HepG2 (cell line): ENCODE measurements at regions not wholly inside any gene's neighbourhood (a gene's known extent, or its start where the extent isn't known, plus 50 kb on each side); places are given as distances from the start of the nearest gene placed in this dataset.

Experiments
- ATAC-seq: fragments of 200-7000 bp; cut with Tn5 transposase; 3 replicates; pipeline ENCODE4 v1.9.1; 2020; ENCODE audit warnings: mild to moderate bottlenecking, moderate library complexity
- BruUV-seq: library from RNA; stranded (reverse); fragments of 400-500 nt; replicated peaks from 2 replicates; lab custom pipeline; 2021; lab: Mats Ljungman, UMichigan
- CTCF ChIA-PET: fragments of 300-600 bp; formaldehyde crosslinking; extraction: SDS; loops from one replicate; lab custom pipeline; 2021; ENCODE audit warnings: low total read pairs, inconsistent platforms, low intra/inter-chr PET ratio; lab: Yijun Ruan, JAX
- POLR2A ChIA-PET: fragments of 350-600 bp; sonication (Branson Sonifier 250); formaldehyde crosslinking; loops from one replicate; lab custom pipeline; 2020; ENCODE audit warnings: antibody characterized with exemption, inconsistent platforms; lab: Yijun Ruan, JAX
- DNase-seq: peaks from one replicate; pipeline ENCODE4 v3.0.0-alpha.2; 2015; ENCODE audit warnings: low spot score
- FAIRE-seq: peaks from 3 replicates; lab custom pipeline; 2011; peaks lifted over from hg19 to GRCh38; lab: Jason Lieb, UNC
- H2AFZ ChIP-seq: one replicate; pipeline ENCODE4 v1.6.1; 2011; ENCODE audit warnings: low read length, inconsistent platforms
- H3K27ac ChIP-seq: fragments of 300-600 bp; 3 replicates; pipeline ENCODE4 v1.8.0; 2011; ENCODE audit warnings: mixed run types, mild to moderate bottlenecking, mixed read lengths, low read length, inconsistent platforms; ENCODE audit not compliant: insufficient read depth; ENCODE audit errors: extremely low read length
- H3K27me3 ChIP-seq, 2 experiments: fragments of 200-600 bp in 1 of 2; 2 replicates in 1 of 2; 3 replicates in 1 of 2; pipeline versions ENCODE4 v1.6.0 to v1.8.0; 2011; ENCODE audit warnings: low read length in 2 of 2, mild to moderate bottlenecking in 2 of 2, moderate library complexity in 2 of 2, inconsistent platforms in 1 of 2; ENCODE audit not compliant: insufficient read depth in 2 of 2, control insufficient read depth in 1 of 2
- H3K36me3 ChIP-seq, 2 experiments: fragments of 200-600 bp in 1 of 2; replicated peaks in 1 of 2; 2 replicates in 1 of 2; 3 replicates in 1 of 2; pipeline versions ENCODE4 v1.5.1 to v1.8.0; 2011; ENCODE audit warnings: low read length in 2 of 2, inconsistent platforms in 1 of 2; ENCODE audit not compliant: insufficient read depth in 2 of 2, control insufficient read depth in 1 of 2
- H3K4me1 ChIP-seq: 2 replicates; pipeline ENCODE4 v1.5.1; 2012; ENCODE audit warnings: low read length, inconsistent platforms; ENCODE audit not compliant: insufficient read depth
- H3K4me2 ChIP-seq: 2 replicates; pipeline ENCODE4 v1.6.0; 2011; ENCODE audit warnings: low read depth, low read length, inconsistent platforms
- H3K4me3 ChIP-seq, 3 experiments: fragments of 200-600 bp in 1 of 3; sonication (generic), shearing (Covaris generic) in 1 of 3; replicated peaks in 1 of 3; 2 replicates each; pipeline ENCODE4 v1.5.1; 2011 to 2016; ENCODE audit warnings: low read length in 3 of 3, inconsistent platforms in 2 of 3, low read depth in 2 of 3, mild to moderate bottlenecking in 2 of 3, control low read depth in 1 of 3, mixed read lengths in 1 of 3; ENCODE audit not compliant: insufficient read depth in 1 of 3
- H3K79me2 ChIP-seq: one replicate; pipeline ENCODE4 v1.6.1; 2011; ENCODE audit warnings: low read length, inconsistent platforms; ENCODE audit not compliant: insufficient read depth
- H3K9ac ChIP-seq: 2 replicates; pipeline ENCODE4 v1.6.0; 2011; ENCODE audit warnings: mild to moderate bottlenecking, low read depth, low read length, inconsistent platforms; ENCODE audit not compliant: insufficient read depth
- H3K9me3 ChIP-seq: 2 replicates; pipeline ENCODE4 v1.5.1; 2012; ENCODE audit warnings: mild to moderate bottlenecking, low read length
- H4K20me1 ChIP-seq: 2 replicates; pipeline ENCODE4 v1.6.0; 2011; ENCODE audit warnings: inconsistent platforms, mild to moderate bottlenecking, low read length, moderate library complexity; ENCODE audit not compliant: insufficient read depth
- HNRNPL ChIP-seq: fragments of 200-400 bp; formaldehyde crosslinking; IDR thresholded peaks from 2 replicates; pipeline ENCODE4 v1.6.1; 2017; ENCODE audit warnings: mild to moderate bottlenecking, low read depth, low read length
- NCOR1 ChIP-seq: fragments of 200-600 bp; sonication (generic); IDR thresholded peaks from 2 replicates; pipeline ENCODE4 v1.7.0; 2017; ENCODE audit warnings: antibody characterized with exemption, low read length, borderline replicate concordance
- SMARCC2 ChIP-seq: fragments of 450-650 bp; IDR thresholded peaks from 2 replicates; pipeline ENCODE4 v1.6.1; 2017; ENCODE audit warnings: antibody characterized with exemption, mild to moderate bottlenecking
- U2AF2 ChIP-seq: fragments of 200-400 bp; formaldehyde crosslinking; IDR thresholded peaks from 2 replicates; pipeline ENCODE4 v1.6.1; 2017; ENCODE audit warnings: low read depth, mild to moderate bottlenecking, low read length
- YEATS2 ChIP-seq: sonication (generic); formaldehyde crosslinking; IDR thresholded peaks from 2 replicates; pipeline ENCODE4 v1.4.0; 2020; ENCODE audit warnings: missing genetic modification reagents, borderline replicate concordance
- ZBTB7B ChIP-seq: sonication (generic); formaldehyde crosslinking; IDR thresholded peaks from 2 replicates; pipeline ENCODE4 v1.4.0; 2020; ENCODE audit warnings: missing genetic modification reagents
- ZKSCAN5 ChIP-seq: sonication (generic); formaldehyde crosslinking; IDR thresholded peaks from 2 replicates; pipeline ENCODE4 v1.5.1; 2020; ENCODE audit warnings: mild to moderate bottlenecking, missing genetic modification reagents
- ZMYM4 ChIP-seq: sonication (generic); formaldehyde crosslinking; IDR thresholded peaks from 2 replicates; pipeline ENCODE4 v1.8.1; 2023; ENCODE audit warnings: mild to moderate bottlenecking, missing genetic modification reagents
- ZSCAN21 ChIP-seq: sonication (generic); formaldehyde crosslinking; IDR thresholded peaks from 2 replicates; pipeline ENCODE4 v1.8.0; 2022; ENCODE audit warnings: mild to moderate bottlenecking, missing genetic modification reagents, moderate library complexity, borderline replicate concordance
- WGBS: methylation state at CpG from one replicate; pipeline ENCODE4 v1.1.6; 2017; ENCODE audit warnings: low lambda C conversion rate; 5-methylcytosine and 5-hydroxymethylcytosine counted together
- in situ Hi-C: cut with HindIII; loops from 2 replicates; pipeline ENCODE4 v1.10.0; 2017; ENCODE audit warnings: low pct_unique_long_range_greater_than_20kb; ENCODE audit not compliant: extremely low pct_ligation_motif_present
- intact Hi-C: fragments of 100-400 bp; cut with micrococcal nuclease; formaldehyde crosslinking; loops from one replicate; pipeline ENCODE4 v1.10.0; 2022; ENCODE audit not compliant: unreplicated experiment
- TF ChIP-seq, protein P1 (sequence below): sonication (generic); formaldehyde crosslinking; IDR thresholded peaks from 2 replicates; pipeline ENCODE4 v1.5.0; 2020; ENCODE audit warnings: mild to moderate bottlenecking, missing genetic modification reagents, moderate library complexity
- TF ChIP-seq, protein P2 (sequence below): sonication (generic); formaldehyde crosslinking; IDR thresholded peaks from 2 replicates; pipeline ENCODE4 v1.5.0; 2020; ENCODE audit warnings: missing genetic modification reagents
- TF ChIP-seq, protein P3 (sequence below): IDR thresholded peaks from 2 replicates; pipeline ENCODE4 v1.6.1; 2016; ENCODE audit warnings: control low read depth
- TF ChIP-seq, protein P4 (sequence below): sonication (generic); formaldehyde crosslinking; IDR thresholded peaks from 2 replicates; pipeline ENCODE4 v1.8.0; 2022; ENCODE audit warnings: mild to moderate bottlenecking, missing genetic modification reagents; ENCODE audit not compliant: insufficient replicate concordance

DNA sequence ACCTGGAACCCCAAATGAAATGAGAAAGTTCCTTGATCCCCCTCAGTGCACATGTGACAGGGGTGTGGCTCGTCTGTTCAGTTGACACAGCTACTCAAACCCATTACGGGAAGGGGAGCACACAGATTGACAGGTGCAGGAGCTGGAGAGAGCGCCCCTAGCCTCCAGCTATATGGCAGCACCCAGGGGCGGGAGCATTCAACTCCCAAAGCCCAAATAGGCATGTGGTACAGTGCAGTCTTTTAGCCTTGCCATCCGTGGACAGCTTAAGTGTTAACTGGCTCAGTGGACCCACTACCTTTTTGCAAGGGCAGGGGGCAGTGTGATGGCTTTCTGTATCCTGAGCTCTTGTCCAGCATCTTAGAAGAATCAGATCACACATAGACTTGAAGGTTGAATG, 1374.2 kb upstream of the ALCAM start:
- ATAC-seq = peak; percentile 91
- no TSS peak for BruUV-seq
- H3K27me3 ChIP-seq = 0 out of 5 replicates have a peak, but pooled peaks cover 0 to 4% of the 10 kb centered on the region in 2 experiments
- no peak overlapping the region for H3K9ac ChIP-seq
- 0% methylated on average over 1 of the region's 5 CpGs for WGBS
- CTCF ChIA-PET = no interaction called here
- no peaks in the 10 kb centered on the region for H3K79me2 ChIP-seq
- no peaks in the 10 kb centered on the region for H4K20me1 ChIP-seq
- H3K36me3 ChIP-seq = no peaks in the 10 kb centered on the region
- H3K9me3 ChIP-seq = no peaks in the 10 kb centered on the region
- no peak for FAIRE-seq
- no peak for DNase-seq
- no peak overlapping the region for H3K27ac ChIP-seq
- H3K4me1 ChIP-seq = 0 out of 2 replicates have a peak, but pooled peaks cover 9% of the 10 kb centered on the region
- TF ChIP-seq ZMYM4 (CRISPR knock-in tag) (0 out of 2 replicates have a peak, but pooled peaks have one; percentile 27), YEATS2 (CRISPR knock-in tag) (no peak)
- TF ChIP-seq, protein P1, sequence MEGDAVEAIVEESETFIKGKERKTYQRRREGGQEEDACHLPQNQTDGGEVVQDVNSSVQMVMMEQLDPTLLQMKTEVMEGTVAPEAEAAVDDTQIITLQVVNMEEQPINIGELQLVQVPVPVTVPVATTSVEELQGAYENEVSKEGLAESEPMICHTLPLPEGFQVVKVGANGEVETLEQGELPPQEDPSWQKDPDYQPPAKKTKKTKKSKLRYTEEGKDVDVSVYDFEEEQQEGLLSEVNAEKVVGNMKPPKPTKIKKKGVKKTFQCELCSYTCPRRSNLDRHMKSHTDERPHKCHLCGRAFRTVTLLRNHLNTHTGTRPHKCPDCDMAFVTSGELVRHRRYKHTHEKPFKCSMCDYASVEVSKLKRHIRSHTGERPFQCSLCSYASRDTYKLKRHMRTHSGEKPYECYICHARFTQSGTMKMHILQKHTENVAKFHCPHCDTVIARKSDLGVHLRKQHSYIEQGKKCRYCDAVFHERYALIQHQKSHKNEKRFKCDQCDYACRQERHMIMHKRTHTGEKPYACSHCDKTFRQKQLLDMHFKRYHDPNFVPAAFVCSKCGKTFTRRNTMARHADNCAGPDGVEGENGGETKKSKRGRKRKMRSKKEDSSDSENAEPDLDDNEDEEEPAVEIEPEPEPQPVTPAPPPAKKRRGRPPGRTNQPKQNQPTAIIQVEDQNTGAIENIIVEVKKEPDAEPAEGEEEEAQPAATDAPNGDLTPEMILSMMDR (CRISPR knock-in tag) = peak; percentile 36
- TF ChIP-seq, protein P2, sequence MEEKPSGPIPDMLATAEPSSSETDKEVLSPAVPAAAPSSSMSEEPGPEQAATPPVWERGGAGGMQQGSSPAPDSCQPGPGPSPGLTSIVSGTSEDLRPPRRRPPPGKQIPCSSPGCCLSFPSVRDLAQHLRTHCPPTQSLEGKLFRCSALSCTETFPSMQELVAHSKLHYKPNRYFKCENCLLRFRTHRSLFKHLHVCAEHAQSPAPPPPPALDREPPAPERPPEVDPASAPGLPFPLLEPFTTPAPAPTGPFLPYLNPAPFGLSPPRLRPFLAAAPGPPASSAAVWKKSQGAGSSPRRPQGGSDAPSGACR (CRISPR knock-in tag) = no peak
- H3K4me2 ChIP-seq = no peak overlapping the region
- POLR2A ChIA-PET = interaction anchor here (1.9 kb wide), 1 partner anchor 15 kb away, joined by 8 read pairs; no protein-coding TSS in a partner anchor
- in situ Hi-C loops = no loop called here
- no peak overlapping the region for H3K4me3 ChIP-seq
- H2AFZ ChIP-seq = peak overlapping the region; percentile 42
- intact Hi-C loops = loop anchor here (5.0 to 10.0 kb wide), 2 partner anchors 75 to 1522 kb away; no protein-coding TSS in a partner anchor

DNA sequence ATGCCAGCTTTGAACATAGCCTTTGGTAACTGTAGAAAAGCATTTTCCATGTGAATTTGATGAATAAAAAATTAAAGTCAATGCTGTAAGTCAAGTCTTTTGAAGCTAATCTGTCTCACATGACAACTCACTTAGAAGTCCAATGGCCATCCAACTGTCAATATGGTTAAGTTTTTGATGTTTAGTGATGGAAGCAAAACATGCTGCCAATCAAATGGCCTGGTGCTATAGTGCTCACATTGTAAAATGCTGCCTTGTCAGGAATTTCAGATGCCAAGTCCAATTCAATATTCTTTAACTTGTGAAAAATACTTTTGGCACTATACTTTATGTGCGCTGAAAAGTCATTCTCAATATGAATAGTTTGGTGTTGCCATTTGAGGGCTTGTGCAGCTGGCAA, 1361.8 kb upstream of the ALCAM start:
- H3K4me1 ChIP-seq = no peaks in the 10 kb centered on the region
- H4K20me1 ChIP-seq = no peaks in the 10 kb centered on the region
- no peaks in the 10 kb centered on the region for H3K9me3 ChIP-seq
- no peak overlapping the region for H3K9ac ChIP-seq
- FAIRE-seq (no peak), ATAC-seq (no peak), DNase-seq (no peak)
- H3K79me2 ChIP-seq = no peaks in the 10 kb centered on the region
- no peak overlapping the region for H3K4me3 ChIP-seq
- intact Hi-C loops (no loop called here), in situ Hi-C loops (no loop called here)
- H2AFZ ChIP-seq = no peak overlapping the region
- H3K27ac ChIP-seq = no peak overlapping the region
- ChIA-PET POLR2A (no interaction called here), CTCF (no interaction called here)
- H3K36me3 ChIP-seq = no peaks in the 10 kb centered on the region
- no TSS peak for BruUV-seq
- WGBS = 100% methylated on average over 1 of the region's 1 CpG
- H3K27me3 ChIP-seq = no peaks in the 10 kb centered on the region
- no peak overlapping the region for H3K4me2 ChIP-seq
- TF ChIP-seq ZSCAN21 = no peak
- TF ChIP-seq, protein P3, sequence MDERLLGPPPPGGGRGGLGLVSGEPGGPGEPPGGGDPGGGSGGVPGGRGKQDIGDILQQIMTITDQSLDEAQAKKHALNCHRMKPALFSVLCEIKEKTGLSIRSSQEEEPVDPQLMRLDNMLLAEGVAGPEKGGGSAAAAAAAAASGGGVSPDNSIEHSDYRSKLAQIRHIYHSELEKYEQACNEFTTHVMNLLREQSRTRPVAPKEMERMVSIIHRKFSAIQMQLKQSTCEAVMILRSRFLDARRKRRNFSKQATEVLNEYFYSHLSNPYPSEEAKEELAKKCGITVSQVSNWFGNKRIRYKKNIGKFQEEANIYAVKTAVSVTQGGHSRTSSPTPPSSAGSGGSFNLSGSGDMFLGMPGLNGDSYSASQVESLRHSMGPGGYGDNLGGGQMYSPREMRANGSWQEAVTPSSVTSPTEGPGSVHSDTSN = no peak
- TF ChIP-seq, protein P4, sequence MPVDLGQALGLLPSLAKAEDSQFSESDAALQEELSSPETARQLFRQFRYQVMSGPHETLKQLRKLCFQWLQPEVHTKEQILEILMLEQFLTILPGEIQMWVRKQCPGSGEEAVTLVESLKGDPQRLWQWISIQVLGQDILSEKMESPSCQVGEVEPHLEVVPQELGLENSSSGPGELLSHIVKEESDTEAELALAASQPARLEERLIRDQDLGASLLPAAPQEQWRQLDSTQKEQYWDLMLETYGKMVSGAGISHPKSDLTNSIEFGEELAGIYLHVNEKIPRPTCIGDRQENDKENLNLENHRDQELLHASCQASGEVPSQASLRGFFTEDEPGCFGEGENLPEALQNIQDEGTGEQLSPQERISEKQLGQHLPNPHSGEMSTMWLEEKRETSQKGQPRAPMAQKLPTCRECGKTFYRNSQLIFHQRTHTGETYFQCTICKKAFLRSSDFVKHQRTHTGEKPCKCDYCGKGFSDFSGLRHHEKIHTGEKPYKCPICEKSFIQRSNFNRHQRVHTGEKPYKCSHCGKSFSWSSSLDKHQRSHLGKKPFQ (CRISPR knock-in tag) = no peak
- no peak for TF ChIP-seq ZKSCAN5 (CRISPR knock-in tag)
- no peak for TF ChIP-seq ZBTB7B (CRISPR knock-in tag)
- TF ChIP-seq U2AF2 = no peak
- no peak for TF ChIP-seq SMARCC2
- TF ChIP-seq HNRNPL = no peak
- TF ChIP-seq NCOR1 = no peak
